ENCODE measurements at regions not wholly inside any gene's neighbourhood (a gene's known extent, or its start where the extent isn't known, plus 50 kb on each side); places are given as distances from the start of the nearest gene placed in this dataset.

DNA sequence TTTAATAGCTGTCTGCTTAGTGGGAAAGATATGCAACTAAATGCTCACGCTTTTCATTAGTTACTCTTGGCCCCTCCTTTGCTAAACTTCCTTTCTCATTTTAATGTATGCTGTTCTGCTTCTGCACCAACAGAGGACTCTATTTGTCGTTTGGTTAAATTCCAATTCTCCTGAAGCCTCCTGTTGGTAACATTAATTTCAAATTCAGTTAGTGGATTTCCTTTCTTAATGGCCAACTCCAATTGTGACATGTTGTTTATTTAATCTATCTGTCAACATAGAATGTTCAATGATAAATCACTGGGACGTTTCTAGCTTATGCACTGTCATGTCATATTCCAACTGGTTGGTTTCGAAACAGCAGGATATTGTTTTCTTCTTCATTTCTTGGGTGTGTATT lies 467.4 kb upstream of the BCHE start:
- no peak overlapping the region for H3K27ac ChIP-seq
- no peaks in the 10 kb centered on the region for H3K9me3 ChIP-seq
- H3K4me3 ChIP-seq = no peak overlapping the region
- no peak for TF ChIP-seq POLR2A (IDR thresholded peaks at IDR 0.05)
- TF ChIP-seq POLR2AphosphoS5 (IDR thresholded peaks at IDR 0.05; ENCODE audit: insufficient read depth in 1 of 2, low read depth in 1 of 2) = no peak
- TF ChIP-seq, protein P1, sequence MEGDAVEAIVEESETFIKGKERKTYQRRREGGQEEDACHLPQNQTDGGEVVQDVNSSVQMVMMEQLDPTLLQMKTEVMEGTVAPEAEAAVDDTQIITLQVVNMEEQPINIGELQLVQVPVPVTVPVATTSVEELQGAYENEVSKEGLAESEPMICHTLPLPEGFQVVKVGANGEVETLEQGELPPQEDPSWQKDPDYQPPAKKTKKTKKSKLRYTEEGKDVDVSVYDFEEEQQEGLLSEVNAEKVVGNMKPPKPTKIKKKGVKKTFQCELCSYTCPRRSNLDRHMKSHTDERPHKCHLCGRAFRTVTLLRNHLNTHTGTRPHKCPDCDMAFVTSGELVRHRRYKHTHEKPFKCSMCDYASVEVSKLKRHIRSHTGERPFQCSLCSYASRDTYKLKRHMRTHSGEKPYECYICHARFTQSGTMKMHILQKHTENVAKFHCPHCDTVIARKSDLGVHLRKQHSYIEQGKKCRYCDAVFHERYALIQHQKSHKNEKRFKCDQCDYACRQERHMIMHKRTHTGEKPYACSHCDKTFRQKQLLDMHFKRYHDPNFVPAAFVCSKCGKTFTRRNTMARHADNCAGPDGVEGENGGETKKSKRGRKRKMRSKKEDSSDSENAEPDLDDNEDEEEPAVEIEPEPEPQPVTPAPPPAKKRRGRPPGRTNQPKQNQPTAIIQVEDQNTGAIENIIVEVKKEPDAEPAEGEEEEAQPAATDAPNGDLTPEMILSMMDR (IDR thresholded peaks at IDR 0.05) = no peak
- H3K27me3 ChIP-seq = no peaks in the 10 kb centered on the region
- intact Hi-C loops (cut with DNase I) = no loop called here
- no peaks in the 10 kb centered on the region for H3K4me1 ChIP-seq
- no peaks in the 10 kb centered on the region for H3K36me3 ChIP-seq
- no peak for DNase-seq (ENCODE audit: extremely low spot score in 2 of 2)

DNA sequence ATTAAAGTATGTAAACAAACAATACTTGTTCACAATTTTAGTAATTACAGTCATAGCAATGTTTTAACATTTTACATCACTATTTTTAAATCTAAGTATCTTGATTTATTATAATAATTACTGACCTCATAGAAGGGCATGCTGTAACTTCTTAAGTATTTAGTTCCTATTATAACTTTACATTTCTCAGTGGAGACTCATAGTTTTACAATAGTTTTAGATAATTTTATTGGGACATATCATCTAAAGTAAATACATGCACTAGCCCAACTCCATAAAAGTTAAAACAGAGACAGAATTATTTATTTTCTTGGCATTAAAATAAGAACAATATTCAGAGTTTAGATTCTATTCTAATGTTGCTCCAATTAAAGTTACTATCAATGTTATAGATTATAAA lies 466.5 kb upstream of the BCHE start:
- no peaks in the 10 kb centered on the region for H3K4me1 ChIP-seq
- no peak for DNase-seq (ENCODE audit: extremely low spot score in 2 of 2)
- H3K27ac ChIP-seq = no peak overlapping the region
- no peaks in the 10 kb centered on the region for H3K9me3 ChIP-seq
- intact Hi-C loops (cut with DNase I) = no loop called here
- H3K36me3 ChIP-seq = no peaks in the 10 kb centered on the region
- H3K4me3 ChIP-seq = no peak overlapping the region
- TF ChIP-seq POLR2A (IDR thresholded peaks at IDR 0.05) = no peak
- no peak for TF ChIP-seq POLR2AphosphoS5 (IDR thresholded peaks at IDR 0.05; ENCODE audit: insufficient read depth in 1 of 2, low read depth in 1 of 2)
- TF ChIP-seq, protein P1 (IDR thresholded peaks at IDR 0.05) = no peak
- H3K27me3 ChIP-seq = no peaks in the 10 kb centered on the region

DNA sequence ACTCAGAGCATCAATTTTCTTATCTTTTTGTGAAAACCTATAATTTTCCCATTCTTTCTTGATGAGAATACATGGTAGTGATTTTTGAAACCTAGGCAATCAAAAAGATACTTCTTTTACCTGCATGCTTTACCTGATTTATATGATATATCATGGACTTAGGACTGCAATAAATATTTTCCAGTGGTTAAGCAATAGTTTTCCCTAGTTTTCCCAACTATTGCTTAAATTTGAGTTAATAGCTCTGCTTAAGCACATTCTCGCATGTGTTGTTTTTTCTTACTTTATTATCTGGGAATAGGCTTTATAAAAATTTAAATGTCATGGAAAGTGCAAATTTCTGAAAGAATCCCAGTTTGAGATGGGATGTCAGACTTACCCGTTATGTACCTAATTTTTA lies 465.1 kb upstream of the BCHE start:
- intact Hi-C loops (cut with DNase I) = no loop called here
- no peak for DNase-seq (ENCODE audit: extremely low spot score in 2 of 2)
- TF ChIP-seq, protein P1 (IDR thresholded peaks at IDR 0.05) = no peak
- no peak for TF ChIP-seq POLR2AphosphoS5 (IDR thresholded peaks at IDR 0.05; ENCODE audit: insufficient read depth in 1 of 2, low read depth in 1 of 2)
- TF ChIP-seq POLR2A (IDR thresholded peaks at IDR 0.05) = no peak
- Histone ChIP-seq H3K27me3 (no peaks in the 10 kb centered on the region), H3K4me3 (no peak overlapping the region), H3K36me3 (no peaks in the 10 kb centered on the region), H3K4me1 (no peaks in the 10 kb centered on the region), H3K27ac (no peak overlapping the region), H3K9me3 (no peaks in the 10 kb centered on the region)

DNA sequence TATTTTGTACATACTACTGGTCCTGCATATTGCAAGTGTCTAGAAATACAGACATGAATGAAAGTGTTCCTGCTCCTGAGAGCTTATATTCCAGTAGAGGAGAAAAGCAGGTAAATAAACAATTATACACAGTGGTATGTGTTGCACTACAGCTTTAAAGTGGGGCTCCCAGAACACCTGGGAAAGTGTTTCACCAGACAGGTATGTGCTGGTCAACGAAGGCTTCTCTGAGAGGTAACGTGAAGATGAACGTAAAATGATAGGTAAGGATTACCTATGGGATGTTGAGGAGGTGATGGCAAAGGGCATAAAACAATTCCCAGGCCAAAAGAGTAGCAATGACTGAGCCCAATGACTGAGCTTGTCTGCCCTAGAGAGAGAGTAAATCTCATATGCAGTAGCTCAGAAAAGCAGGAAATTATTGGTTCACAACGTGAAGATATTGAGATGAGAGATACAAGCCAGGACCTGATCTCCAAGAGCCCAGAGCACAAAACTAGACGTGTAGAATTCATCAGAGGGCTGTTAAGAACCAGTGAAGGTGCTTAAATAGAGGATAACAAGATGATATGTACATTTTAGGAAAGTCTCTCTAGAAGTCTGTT lies 459.1 kb upstream of the BCHE start:
- Histone ChIP-seq H3K4me1 (no peaks in the 10 kb centered on the region), H3K4me3 (no peak overlapping the region), H3K27ac (no peak overlapping the region), H3K27me3 (no peaks in the 10 kb centered on the region), H3K36me3 (no peaks in the 10 kb centered on the region), H3K9me3 (no peaks in the 10 kb centered on the region)
- intact Hi-C loops (cut with DNase I) = no loop called here
- TF ChIP-seq POLR2A (IDR thresholded peaks at IDR 0.05) = no peak
- TF ChIP-seq, protein P1 (IDR thresholded peaks at IDR 0.05) = no peak
- TF ChIP-seq POLR2AphosphoS5 (IDR thresholded peaks at IDR 0.05; ENCODE audit: insufficient read depth in 1 of 2, low read depth in 1 of 2) = no peak
- DNase-seq (ENCODE audit: extremely low spot score in 2 of 2) = no peak

DNA sequence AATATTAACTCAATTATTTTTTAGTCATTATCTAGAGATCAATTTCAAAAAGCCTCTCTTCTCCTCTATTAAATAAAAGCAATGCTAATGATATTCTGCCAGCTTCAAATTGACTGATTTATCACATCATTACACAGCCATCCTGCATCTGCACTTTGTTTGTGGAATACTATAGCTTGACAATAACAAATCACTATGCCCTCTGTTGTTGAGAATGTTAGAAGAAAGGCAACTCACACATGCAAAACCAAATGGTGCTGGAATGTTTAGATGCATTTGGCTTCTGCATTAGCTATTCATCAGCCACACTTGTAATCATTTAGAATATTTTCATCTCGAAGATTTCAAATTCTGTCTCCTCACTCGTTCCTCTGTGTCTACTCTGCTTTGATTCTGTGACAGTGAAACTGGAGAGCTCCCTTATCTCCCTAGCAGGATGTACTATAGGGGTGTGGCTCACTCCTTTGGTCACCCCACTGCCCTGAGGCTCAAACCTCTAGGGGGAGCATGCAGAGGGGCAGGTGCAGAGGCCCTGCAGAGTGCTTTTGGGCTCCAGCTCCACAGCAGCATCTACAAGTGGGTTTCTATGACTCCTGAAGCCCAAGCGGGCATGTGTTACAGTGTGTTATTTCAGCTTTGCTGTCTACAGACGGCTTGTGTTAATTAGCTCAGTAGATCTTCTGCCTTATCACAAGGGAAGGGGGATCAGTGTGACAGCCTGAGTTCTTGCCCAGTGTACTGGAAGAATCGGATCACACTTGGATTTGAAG lies 454.1 kb upstream of the BCHE start:
- Histone ChIP-seq H3K4me3 (no peak overlapping the region), H3K27me3 (no peaks in the 10 kb centered on the region), H3K9me3 (no peaks in the 10 kb centered on the region), H3K27ac (no peak overlapping the region), H3K36me3 (no peaks in the 10 kb centered on the region), H3K4me1 (no peaks in the 10 kb centered on the region)
- TF ChIP-seq, protein P1 (IDR thresholded peaks at IDR 0.05) = no peak
- TF ChIP-seq POLR2AphosphoS5 (IDR thresholded peaks at IDR 0.05; ENCODE audit: insufficient read depth in 1 of 2, low read depth in 1 of 2) (no peak), POLR2A (IDR thresholded peaks at IDR 0.05) (no peak)
- intact Hi-C loops (cut with DNase I) = no loop called here
- no peak for DNase-seq (ENCODE audit: extremely low spot score in 2 of 2)

All from vagina (tissue), 2 donors.